GM18526 (cell line): ENCODE measurements at regions not wholly inside any gene's neighbourhood (a gene's known extent, or its start where the extent isn't known, plus 50 kb on each side); places are given as distances from the start of the nearest gene placed in this dataset.

ENCODE experiments used
- POLR2A ChIP-seq: IDR thresholded peaks from 3 replicates; pipeline ENCODE4 v1.6.1; 2011; ENCODE audit not compliant: insufficient read length; ENCODE audit errors: extremely low read depth

DNA sequence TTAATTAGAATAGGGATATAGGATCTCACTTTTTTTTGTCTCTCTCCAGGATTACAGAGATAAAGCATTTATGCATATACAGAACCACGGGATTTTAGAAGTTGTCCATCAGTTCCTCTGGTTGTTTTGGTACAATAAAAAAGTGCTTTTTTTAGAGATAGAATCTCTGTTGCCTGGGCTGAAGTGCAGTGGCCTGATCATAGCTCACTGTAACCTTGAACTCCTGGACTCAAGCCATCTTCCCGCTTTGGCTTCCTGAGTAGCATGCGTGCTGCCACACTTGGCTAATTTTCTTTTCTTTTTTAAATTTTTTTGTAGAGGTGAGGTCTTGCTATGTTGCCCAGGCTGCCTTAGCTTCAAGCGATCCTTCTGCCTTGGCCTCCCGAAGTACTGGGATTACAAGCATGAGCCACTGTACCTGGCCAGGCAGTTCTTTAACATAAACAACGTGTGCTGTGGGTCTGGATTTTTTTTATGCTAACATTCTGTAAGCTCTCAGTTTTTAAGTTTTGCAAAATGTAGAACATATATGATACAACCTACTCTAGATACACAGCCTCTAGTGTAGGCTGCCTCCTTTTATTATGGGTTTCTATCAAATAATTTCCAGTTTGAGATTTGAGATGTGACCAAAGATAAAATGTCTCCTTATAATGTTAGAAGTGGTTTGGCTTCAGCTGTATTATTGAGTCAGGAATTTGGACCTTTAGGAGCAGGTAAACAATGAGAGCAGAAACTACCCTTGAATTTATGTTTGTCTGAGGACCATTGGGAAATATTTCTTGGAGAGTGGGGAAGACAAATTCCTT, 57.4 kb upstream of the ULK4 start:
- no peak for TF ChIP-seq POLR2A

DNA sequence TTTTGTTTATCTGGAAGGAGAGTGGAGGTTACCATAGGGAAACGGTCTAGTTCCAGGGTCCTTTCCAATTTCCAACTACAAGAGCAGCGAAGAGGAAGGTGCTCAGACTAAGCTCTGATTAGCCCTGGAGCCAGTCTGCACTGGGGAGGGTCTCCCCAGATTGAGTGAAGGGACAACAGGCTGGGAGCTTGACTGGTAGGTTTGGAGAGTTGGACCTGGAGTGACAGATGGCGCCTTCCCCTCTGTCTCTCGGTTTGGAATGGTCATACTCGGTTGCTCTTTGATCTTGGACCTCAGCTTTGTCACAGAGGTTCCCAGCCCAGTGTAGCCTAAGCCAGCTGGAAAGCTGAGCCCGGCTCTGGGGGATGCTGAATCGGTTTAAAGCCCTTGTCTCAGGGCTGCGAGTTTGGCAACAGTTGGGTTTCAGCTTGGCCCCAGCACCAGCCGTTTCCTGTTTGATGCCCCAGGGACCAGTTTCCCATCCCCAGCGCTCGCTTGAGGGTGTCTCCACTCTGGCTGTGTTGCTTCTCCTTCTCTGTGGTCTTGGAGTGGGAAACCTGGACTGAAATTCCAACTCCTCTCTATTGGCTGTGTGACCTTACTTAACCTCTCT, 53.1 kb upstream of the ULK4 start:
- no peak for TF ChIP-seq POLR2A

DNA sequence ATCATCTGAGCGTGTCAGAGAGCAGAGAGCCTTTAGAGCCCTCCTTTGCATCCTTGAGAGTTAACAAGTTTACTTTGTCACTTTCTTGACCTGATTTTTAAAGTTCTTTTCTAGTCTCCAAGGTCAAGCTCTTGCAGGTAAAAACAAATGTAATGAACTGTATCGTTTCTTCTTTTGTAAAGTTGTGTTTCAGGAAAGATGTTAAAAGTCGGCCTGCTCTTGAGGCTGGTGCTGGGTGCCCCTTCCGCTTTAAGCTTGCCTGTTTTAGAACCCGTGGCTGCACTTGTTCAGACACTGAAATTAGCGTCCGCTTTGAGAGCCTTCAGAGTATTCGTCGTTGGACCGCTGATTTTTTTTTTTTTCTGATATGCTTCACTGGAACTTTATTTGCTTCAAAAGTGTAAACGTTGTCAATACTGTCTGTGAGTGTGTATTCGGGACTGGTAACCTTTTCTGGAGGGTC, 52.6 kb upstream of the ULK4 start:
- TF ChIP-seq POLR2A, result no peak

DNA sequence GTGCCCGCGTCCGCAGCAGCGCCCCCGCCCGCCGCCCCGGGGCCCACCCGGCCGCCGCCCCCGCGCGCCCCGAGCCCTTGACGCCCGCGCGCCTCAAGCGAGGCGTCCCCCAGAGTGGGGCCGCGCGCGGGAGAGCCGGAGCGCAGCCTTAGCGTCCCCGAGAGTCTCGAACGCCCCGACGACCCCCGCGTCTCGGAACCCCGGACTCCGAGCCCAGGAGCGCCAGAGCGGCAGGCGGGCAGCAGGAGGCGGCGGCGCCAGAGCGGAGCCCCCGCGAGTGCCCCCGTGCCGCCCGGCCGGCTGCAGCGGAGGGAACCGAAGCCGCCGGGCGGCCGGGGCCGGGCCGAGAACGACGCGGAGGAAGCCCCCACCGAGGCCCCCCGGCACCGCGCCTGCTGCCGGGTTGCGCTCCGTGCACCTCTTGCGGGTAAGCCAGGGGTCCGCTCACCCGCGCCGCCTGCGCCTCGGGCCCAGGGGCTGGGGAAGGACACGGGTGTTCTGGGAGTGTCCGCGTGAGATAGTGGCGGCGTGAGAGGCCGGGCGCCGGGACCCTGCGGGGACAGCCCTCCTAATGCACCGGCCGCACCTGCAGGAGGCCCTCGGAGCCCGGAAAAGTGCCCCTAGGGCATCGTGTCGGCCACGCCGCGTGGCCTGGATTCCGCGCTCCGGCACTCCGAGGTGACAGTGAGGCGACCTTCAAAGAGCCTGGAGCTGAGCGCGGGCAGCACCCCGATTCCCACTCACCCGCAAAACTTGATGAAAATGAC, 52.0 kb upstream of the ULK4 start:
- no peak for TF ChIP-seq POLR2A

DNA sequence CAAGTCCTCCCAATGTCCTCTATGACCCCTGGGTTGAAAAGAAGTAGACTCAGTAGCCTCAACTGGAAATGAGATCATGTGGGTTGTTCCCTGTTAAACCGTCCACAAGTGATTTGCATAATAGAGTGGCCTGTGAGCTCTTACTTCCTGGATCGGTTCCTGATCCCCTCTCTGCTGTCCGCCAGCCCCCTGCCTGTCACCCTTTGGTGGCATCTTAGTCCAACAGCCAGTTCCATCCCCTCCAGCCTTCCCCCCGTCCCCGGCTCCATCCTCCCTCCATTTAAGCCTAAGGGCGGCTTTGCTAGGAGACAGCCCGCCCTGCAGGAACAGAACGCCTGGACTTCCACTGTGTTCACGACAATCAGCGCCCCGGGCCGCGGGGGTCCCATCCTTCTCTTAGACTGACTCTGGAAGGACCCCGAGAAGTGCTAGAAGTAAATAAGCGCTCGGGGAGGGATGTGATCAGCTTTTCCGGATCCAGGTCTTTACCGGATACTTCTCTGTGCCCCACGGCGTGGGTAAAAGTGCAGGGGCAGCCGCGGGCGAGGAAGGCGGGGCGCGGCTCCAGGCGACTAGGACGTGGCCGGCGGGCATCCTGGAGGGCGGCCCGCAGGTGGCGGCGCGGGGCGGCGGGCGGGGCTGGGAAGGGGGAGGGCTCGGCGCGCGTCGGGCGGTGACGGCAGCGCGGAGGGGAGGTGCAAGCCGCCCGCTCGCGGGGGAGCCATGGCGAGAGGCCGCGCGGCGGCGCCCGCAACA, 51.2 kb upstream of the ULK4 start:
- peak; percentile 79 for TF ChIP-seq POLR2A

DNA sequence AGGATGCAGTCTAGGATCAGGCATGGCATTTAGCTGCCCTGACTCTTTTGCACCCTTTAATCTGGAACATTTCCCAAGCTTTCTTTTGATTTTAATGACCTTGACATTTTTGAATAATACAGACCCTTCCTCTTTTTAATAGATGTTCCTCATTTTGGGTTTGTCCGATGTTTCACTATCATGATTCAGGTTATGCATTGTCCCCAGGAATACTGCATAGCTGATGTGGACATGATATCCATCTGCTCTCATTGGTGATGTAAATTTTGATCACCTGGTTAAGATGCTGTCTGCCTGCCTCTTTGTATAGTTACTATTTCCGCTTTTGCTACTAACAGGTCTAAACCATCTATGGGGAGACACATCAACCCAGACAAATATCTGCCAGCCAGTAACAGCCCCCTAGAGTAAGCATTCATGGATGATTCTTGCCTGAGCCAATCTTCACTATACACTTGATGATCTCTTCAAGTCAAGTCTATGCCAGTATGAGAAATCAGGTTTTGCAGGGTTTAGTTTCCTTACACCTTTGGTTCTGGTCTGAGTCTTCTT, 50.6 kb upstream of the ULK4 start:
- no peak for TF ChIP-seq POLR2A
